BJ (cell line): ENCODE measurements at regions not wholly inside any gene's neighbourhood (a gene's known extent, or its start where the extent isn't known, plus 50 kb on each side); places are given as distances from the start of the nearest gene placed in this dataset. TPM values are rescaled to one million over a fixed set of nuclear protein-coding genes. Genes with fewer than 3 reads are reported as not detected.
"Not testable (repeated sequence)": the region's sequence is repeated elsewhere in the genome, so short reads cannot be mapped to it uniquely, and the experiment has no call there.

Experiments used
- CTCF ChIA-PET: fragments of 350-600 bp; formaldehyde crosslinking; extraction: SDS; loops from one replicate; lab custom pipeline; 2021; ENCODE audit warnings: antibody characterized with exemption, inconsistent platforms; lab: Yijun Ruan, JAX
- POLR2A ChIA-PET: fragments of 300-600 bp; sonication (Branson Sonifier 250); formaldehyde crosslinking; extraction: SDS; loops from one replicate; lab custom pipeline; 2021; ENCODE audit warnings: antibody characterized with exemption; lab: Charles Lee
- DNase-seq: peaks from one replicate; pipeline ENCODE4 v3.0.0-alpha.2; 2011; ENCODE audit warnings: low read depth
- H3K27me3 ChIP-seq: 2 replicates; pipeline ENCODE4 v1.6.0; 2011; ENCODE audit warnings: low read length; ENCODE audit not compliant: control insufficient read depth, insufficient read depth
- H3K36me3 ChIP-seq: 2 replicates; pipeline ENCODE4 v1.5.1; 2011; ENCODE audit warnings: low read length; ENCODE audit not compliant: control insufficient read depth, insufficient read depth
- H3K4me3 ChIP-seq: 2 replicates; pipeline ENCODE4 v1.5.1; 2011; ENCODE audit warnings: low read depth, mild to moderate bottlenecking, control low read depth, low read length
- CTCF ChIP-seq: IDR thresholded peaks from 2 replicates; pipeline ENCODE4 v1.5.1; 2011; ENCODE audit warnings: low read depth, mild to moderate bottlenecking, control low read depth, inconsistent platforms, low read length, moderate library complexity; ENCODE audit not compliant: insufficient read depth
- small RNA-seq: library from RNA; depleted of rRNA; stranded (forward); fragments of <200 nt; gene quantifications from one replicate; pipeline ENCODE3, GENCODE V24; 2012; ENCODE audit warnings: low replicate concordance, low read depth; ENCODE audit not compliant: insufficient read length

- POLR2A ChIA-PET = no interaction called here
- no peak for DNase-seq
- CTCF ChIA-PET = no interaction called here
- TF ChIP-seq CTCF = no peak
- no peaks in the 10 kb centered on the region for H3K27me3 ChIP-seq
- H3K36me3 ChIP-seq = no peaks in the 10 kb centered on the region
- no peak overlapping the region for H3K4me3 ChIP-seq
Measured at GRCh38 chr7:85261336-85261735, 74.5 kb upstream of the SEMA3D start.

GRCh38 chr7:85249787-85250186 is 62.9 kb upstream of the SEMA3D start:
- H3K36me3 ChIP-seq, H3K27me3 ChIP-seq, CTCF ChIA-PET, DNase-seq, POLR2A ChIA-PET, H3K4me3 ChIP-seq: not testable (repeated sequence)

GRCh38 chr7:85239109-85239508 is 52.3 kb upstream of the SEMA3D start:
- ChIA-PET POLR2A (no interaction called here), CTCF (no interaction called here)
- no peaks in the 10 kb centered on the region for H3K36me3 ChIP-seq
- H3K4me3 ChIP-seq = no peak overlapping the region
- no peaks in the 10 kb centered on the region for H3K27me3 ChIP-seq
- DNase-seq = no peak
- TF ChIP-seq CTCF = no peak

- Histone ChIP-seq H3K36me3 (no peaks in the 10 kb centered on the region), H3K4me3 (no peak overlapping the region), H3K27me3 (no peaks in the 10 kb centered on the region)
- no peak for TF ChIP-seq CTCF
- ChIA-PET CTCF (interaction anchor here (1.1 kb wide), 1 partner anchor 315 kb away, joined by 3 read pairs; no protein-coding TSS in a partner anchor), POLR2A (interaction anchor here (0.6 kb wide), 1 partner anchor 12 kb away, joined by 3 read pairs; no protein-coding TSS in a partner anchor)
- no peak for DNase-seq
Measured at GRCh38 chr7:85237721-85238120, 50.9 kb upstream of the SEMA3D start.

Small RNAs in the stretch of these regions (small RNA-seq; reads per million reads assigned to genes)
- gene DYNLL1P7 = not detected
